ENCODE measurements at regions not wholly inside any gene's neighbourhood (a gene's known extent, or its start where the extent isn't known, plus 50 kb on each side); places are given as distances from the start of the nearest gene placed in this dataset.

DNA sequence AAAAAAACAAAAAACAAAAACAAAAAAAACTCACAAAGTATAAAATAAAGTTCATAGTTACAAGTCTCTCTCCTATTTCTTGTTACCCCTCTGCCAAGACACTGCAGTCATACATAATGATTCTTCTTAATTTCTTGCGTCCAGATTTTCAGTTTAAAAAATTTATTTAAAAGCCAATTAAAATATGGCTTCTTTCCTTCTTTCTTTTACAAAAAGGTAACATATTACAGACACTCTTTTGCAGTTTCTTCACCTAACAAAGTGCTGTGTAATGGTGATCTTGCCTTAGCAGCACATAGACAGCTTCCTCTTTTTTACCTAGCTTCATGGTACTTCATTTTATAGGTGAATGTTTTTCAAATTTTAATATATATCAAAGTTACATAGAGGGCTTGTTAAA is 136.1 kb upstream of the SGO1 start:
- TF ChIP-seq POLR2AphosphoS5 (IDR thresholded peaks at IDR 0.05) (no peak), CTCF (IDR thresholded peaks at IDR 0.05 in 8 of 11, conservative IDR thresholded peaks at IDR 0.05 in 3 of 11) (no peak), POLR2A (IDR thresholded peaks at IDR 0.05) (no peak)
- Histone ChIP-seq H3K9me3 (no peaks in the 10 kb centered on the region), H3K27me3 (replicated peaks in 1 of 7) (no peaks in the 10 kb centered on the region), H3K36me3 (no peaks in the 10 kb centered on the region), H3K4me1 (no peaks in the 10 kb centered on the region), H3K27ac (no peak overlapping the region), H3K4me3 (no peak overlapping the region)
- DNase-seq: no peak
- intact Hi-C loops (cut with DNase I; ENCODE audit: low total_unique reads): no loop called here
- WGBS, 5 donors: 48 to 71% (median 66%) methylated on average over 1 of the region's 1 CpG

- intact Hi-C loops (cut with DNase I; ENCODE audit: low total_unique reads): no loop called here
- no peaks in the 10 kb centered on the region for H3K36me3 ChIP-seq
- no peak overlapping the region for H3K27ac ChIP-seq
- no peak overlapping the region for H3K4me3 ChIP-seq
- 88 to 97% (median 92%) methylated on average over 8 of the region's 8 CpGs for WGBS, 5 donors
- DNase-seq: no peak
- H3K9me3 ChIP-seq: no peaks in the 10 kb centered on the region
- no peaks in the 10 kb centered on the region for H3K4me1 ChIP-seq
- no peak for TF ChIP-seq POLR2A (IDR thresholded peaks at IDR 0.05)
- TF ChIP-seq POLR2AphosphoS5 (IDR thresholded peaks at IDR 0.05): no peak
- TF ChIP-seq CTCF (IDR thresholded peaks at IDR 0.05 in 8 of 11, conservative IDR thresholded peaks at IDR 0.05 in 3 of 11): no peak
- H3K27me3 ChIP-seq (replicated peaks in 1 of 7): no peaks in the 10 kb centered on the region
Observed at GRCh38 chr3:20321391-20322047, 135.5 kb upstream of the SGO1 start.

DNA sequence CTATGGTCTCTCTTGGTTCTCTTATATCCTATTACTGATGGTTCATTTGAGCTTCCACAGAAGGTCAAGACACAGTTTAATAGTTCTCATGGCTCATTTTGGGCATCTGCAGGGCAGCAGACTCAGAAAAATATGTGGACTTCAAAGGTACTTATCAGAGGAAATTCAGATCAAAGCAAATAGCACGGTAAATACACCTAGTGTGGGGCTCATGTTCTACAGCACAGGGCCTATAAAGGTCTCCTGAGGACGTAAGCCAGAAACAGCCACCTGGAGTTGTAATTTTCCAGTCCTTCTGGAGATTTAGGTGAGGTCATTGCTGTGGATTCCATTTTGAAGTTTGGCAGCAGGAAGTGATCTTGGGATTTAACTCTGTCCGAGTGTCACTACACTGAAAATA is 134.5 kb upstream of the SGO1 start:
- no peak overlapping the region for H3K27ac ChIP-seq
- intact Hi-C loops (cut with DNase I; ENCODE audit: low total_unique reads): no loop called here
- H3K27me3 ChIP-seq (replicated peaks in 1 of 7): no peaks in the 10 kb centered on the region
- TF ChIP-seq CTCF (IDR thresholded peaks at IDR 0.05 in 8 of 11, conservative IDR thresholded peaks at IDR 0.05 in 3 of 11) (no peak), POLR2A (IDR thresholded peaks at IDR 0.05) (no peak), POLR2AphosphoS5 (IDR thresholded peaks at IDR 0.05) (no peak)
- no peaks in the 10 kb centered on the region for H3K4me1 ChIP-seq
- no peak for DNase-seq
- 64 to 84% (median 78%) methylated on average over 3 of the region's 3 CpGs for WGBS, 5 donors
- H3K4me3 ChIP-seq: no peak overlapping the region
- H3K36me3 ChIP-seq: no peaks in the 10 kb centered on the region
- H3K9me3 ChIP-seq: no peaks in the 10 kb centered on the region

DNA sequence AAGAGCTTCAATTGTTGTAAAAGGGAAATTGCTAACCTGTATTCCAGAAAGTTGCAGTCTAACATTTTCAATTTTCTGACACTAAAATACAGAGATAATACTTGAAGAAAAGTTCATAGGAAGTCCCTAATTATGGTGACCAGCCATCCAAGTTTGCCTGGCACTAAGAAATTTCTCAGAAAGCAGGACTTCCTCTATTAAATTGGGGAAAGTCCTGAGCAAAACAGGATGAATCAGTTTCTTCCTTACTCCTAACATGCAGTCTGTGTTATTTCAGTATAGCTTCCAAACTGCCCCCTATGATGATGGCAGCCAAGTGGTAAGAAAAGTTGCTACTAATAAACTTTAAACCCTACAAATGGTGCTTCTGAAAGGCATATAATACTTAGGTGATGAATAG is 133.5 kb upstream of the SGO1 start:
- DNase-seq: no peak
- no peaks in the 10 kb centered on the region for H3K4me1 ChIP-seq
- no peak overlapping the region for H3K4me3 ChIP-seq
- no peak for TF ChIP-seq CTCF (IDR thresholded peaks at IDR 0.05 in 8 of 11, conservative IDR thresholded peaks at IDR 0.05 in 3 of 11)
- TF ChIP-seq POLR2A (IDR thresholded peaks at IDR 0.05): no peak
- TF ChIP-seq POLR2AphosphoS5 (IDR thresholded peaks at IDR 0.05): no peak
- intact Hi-C loops (cut with DNase I; ENCODE audit: low total_unique reads): no loop called here
- H3K27me3 ChIP-seq (replicated peaks in 1 of 7): no peaks in the 10 kb centered on the region
- H3K36me3 ChIP-seq: no peaks in the 10 kb centered on the region
- H3K27ac ChIP-seq: no peak overlapping the region
- H3K9me3 ChIP-seq: no peaks in the 10 kb centered on the region

All from spleen (tissue), 11 donors.